ENCODE measurements at regions not wholly inside any gene's neighbourhood (a gene's known extent, or its start where the extent isn't known, plus 50 kb on each side); places are given as distances from the start of the nearest gene placed in this dataset.

GRCh38 chr12:113659015-113659414 is 187.3 kb upstream of the LHX5 start:
- Histone ChIP-seq H3K9ac (ENCODE audit: low read length) (no peak overlapping the region), H3K36me3 (ENCODE audit: insufficient read depth, low read length) (no peaks in the 10 kb centered on the region), H3K4me1 (ENCODE audit: insufficient read depth, low read length, severe bottlenecking) (no peaks in the 10 kb centered on the region), H3K4me3 (ENCODE audit: low read depth, low read length, poor library complexity, severe bottlenecking) (no peak overlapping the region), H3K27me3 (ENCODE audit: insufficient read depth, low read length) (no peaks in the 10 kb centered on the region), H3K4me2 (ENCODE audit: low read length) (no peak overlapping the region), H3K9me2 (ENCODE audit: low read depth, low read length) (no peaks in the 10 kb centered on the region), H3F3A (ENCODE audit: insufficient read depth, low read length) (no peaks in the 10 kb centered on the region), H2AFZ (ENCODE audit: low read length) (no peak overlapping the region), H4K20me1 (ENCODE audit: insufficient read depth, low read length) (no peaks in the 10 kb centered on the region), H3K79me2 (ENCODE audit: insufficient read depth, low read length) (no peaks in the 10 kb centered on the region), H3K27ac (ENCODE audit: low read depth, low read length, poor library complexity, severe bottlenecking) (no peak overlapping the region), H3K9me3 (ENCODE audit: low read length) (no peaks in the 10 kb centered on the region)
- TF ChIP-seq CTCF (IDR thresholded peaks at IDR 0.05; ENCODE audit: low read length) (no peak), EZH2 (IDR thresholded peaks at IDR 0.05; ENCODE audit: borderline replicate concordance, low read length) (no peak)

GRCh38 chr12:113658006-113658655 is 186.5 kb upstream of the LHX5 start:
- Histone ChIP-seq H3F3A (ENCODE audit: insufficient read depth, low read length) (no peaks in the 10 kb centered on the region), H3K9ac (ENCODE audit: low read length) (no peak overlapping the region), H2AFZ (ENCODE audit: low read length) (no peak overlapping the region), H3K4me3 (ENCODE audit: low read depth, low read length, poor library complexity, severe bottlenecking) (no peak overlapping the region), H3K9me3 (ENCODE audit: low read length) (no peaks in the 10 kb centered on the region), H3K4me2 (ENCODE audit: low read length) (no peak overlapping the region), H3K27me3 (ENCODE audit: insufficient read depth, low read length) (no peaks in the 10 kb centered on the region), H3K27ac (ENCODE audit: low read depth, low read length, poor library complexity, severe bottlenecking) (no peak overlapping the region), H3K79me2 (ENCODE audit: insufficient read depth, low read length) (no peaks in the 10 kb centered on the region), H3K36me3 (ENCODE audit: insufficient read depth, low read length) (no peaks in the 10 kb centered on the region), H3K9me2 (ENCODE audit: low read depth, low read length) (no peaks in the 10 kb centered on the region), H4K20me1 (ENCODE audit: insufficient read depth, low read length) (no peaks in the 10 kb centered on the region), H3K4me1 (ENCODE audit: insufficient read depth, low read length, severe bottlenecking) (no peaks in the 10 kb centered on the region)
- TF ChIP-seq CTCF (IDR thresholded peaks at IDR 0.05; ENCODE audit: low read length) (no peak), EZH2 (IDR thresholded peaks at IDR 0.05; ENCODE audit: borderline replicate concordance, low read length) (no peak)

GRCh38 chr12:113655919-113656318 is 184.2 kb upstream of the LHX5 start:
- H3F3A ChIP-seq (ENCODE audit: insufficient read depth, low read length), result no peaks in the 10 kb centered on the region
- no peaks in the 10 kb centered on the region for H4K20me1 ChIP-seq (ENCODE audit: insufficient read depth, low read length)
- H3K4me2 ChIP-seq (ENCODE audit: low read length), result no peak overlapping the region
- H3K9me2 ChIP-seq (ENCODE audit: low read depth, low read length), result no peaks in the 10 kb centered on the region
- H3K79me2 ChIP-seq (ENCODE audit: insufficient read depth, low read length), result no peaks in the 10 kb centered on the region
- H3K4me3 ChIP-seq (ENCODE audit: low read depth, low read length, poor library complexity, severe bottlenecking), result no peak overlapping the region
- H3K9me3 ChIP-seq (ENCODE audit: low read length), result no peaks in the 10 kb centered on the region
- no peak overlapping the region for H3K27ac ChIP-seq (ENCODE audit: low read depth, low read length, poor library complexity, severe bottlenecking)
- H3K9ac ChIP-seq (ENCODE audit: low read length), result no peak overlapping the region
- no peaks in the 10 kb centered on the region for H3K36me3 ChIP-seq (ENCODE audit: insufficient read depth, low read length)
- H3K27me3 ChIP-seq (ENCODE audit: insufficient read depth, low read length), result no peaks in the 10 kb centered on the region
- no peak for TF ChIP-seq CTCF (IDR thresholded peaks at IDR 0.05; ENCODE audit: low read length)
- no peak for TF ChIP-seq EZH2 (IDR thresholded peaks at IDR 0.05; ENCODE audit: borderline replicate concordance, low read length)
- no peak overlapping the region for H2AFZ ChIP-seq (ENCODE audit: low read length)
- H3K4me1 ChIP-seq (ENCODE audit: insufficient read depth, low read length, severe bottlenecking), result no peaks in the 10 kb centered on the region
